Upper lobe of left lung (tissue), 4 donors: ENCODE measurements at regions not wholly inside any gene's neighbourhood (a gene's known extent, or its start where the extent isn't known, plus 50 kb on each side); places are given as distances from the start of the nearest gene placed in this dataset.

Experiments
- CTCF ChIP-seq, 6 experiments: fragments of 450-650 bp in 4 of 6; fragments of 200-600 bp in 2 of 6; sonication (generic) in 2 of 6; IDR thresholded peaks; one replicate each; pipeline ENCODE4 v1.5.1; 2016 to 2019; ENCODE audit warnings: antibody characterized with exemption in 6 of 6
- EP300 ChIP-seq, 4 donors: sonication (generic); formaldehyde crosslinking; IDR thresholded peaks; one replicate each; pipeline ENCODE4 v1.5.1; 2017; ENCODE audit warnings: antibody characterized with exemption in 4 of 4, control low read depth in 2 of 4
- POLR2A ChIP-seq, 4 donors: fragments of 450-650 bp; IDR thresholded peaks; one replicate each; pipeline ENCODE4 v1.5.1; 2016 to 2017; ENCODE audit warnings: antibody characterized with exemption in 4 of 4, mild to moderate bottlenecking in 2 of 4
- POLR2AphosphoS5 ChIP-seq, 2 donors: sonication (generic); formaldehyde crosslinking; IDR thresholded peaks; one replicate each; pipeline ENCODE4 v1.5.1; 2017; ENCODE audit warnings: antibody characterized with exemption in 2 of 2

DNA sequence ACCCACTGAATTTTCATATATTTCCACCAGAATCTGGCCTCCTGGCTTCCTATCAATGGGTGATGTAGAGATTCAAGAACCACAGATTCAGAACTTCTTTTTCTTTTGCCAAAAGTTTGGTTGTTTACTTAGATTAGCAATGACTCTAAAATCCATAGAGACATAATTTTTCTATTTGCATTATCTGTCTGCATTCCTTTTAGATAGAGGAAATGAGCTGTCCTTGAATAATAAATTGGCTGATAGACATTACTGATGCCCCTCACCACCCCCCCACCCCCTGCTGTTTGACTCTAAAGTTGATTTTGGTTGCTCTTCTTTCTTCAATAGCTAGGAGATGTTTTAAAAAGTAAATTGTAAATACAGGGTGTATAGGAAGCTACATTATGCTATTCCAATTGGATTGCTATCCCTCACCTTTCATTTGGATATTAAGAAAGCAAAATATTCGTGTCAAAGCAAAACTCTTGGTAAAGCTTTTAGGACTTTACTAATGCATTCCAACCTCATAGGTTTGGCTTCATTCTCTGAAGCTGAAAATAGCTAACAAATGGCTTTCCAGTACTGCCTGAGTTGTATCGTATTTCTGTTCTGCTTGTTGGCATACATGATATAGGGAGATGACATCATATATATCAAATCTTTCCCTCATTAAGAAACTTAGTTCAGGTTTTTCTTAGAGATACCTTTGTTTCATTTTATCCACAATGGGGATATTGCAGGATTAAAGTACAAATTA lies 606.0 kb downstream of the ARL4A start:
- TF ChIP-seq CTCF (IDR thresholded peaks at IDR 0.05) (no peak), POLR2A (IDR thresholded peaks at IDR 0.05) (no peak), POLR2AphosphoS5 (IDR thresholded peaks at IDR 0.05) (no peak), EP300 (IDR thresholded peaks at IDR 0.05) (no peak)
